ENCODE measurements at regions not wholly inside any gene's neighbourhood (a gene's known extent, or its start where the extent isn't known, plus 50 kb on each side); places are given as distances from the start of the nearest gene placed in this dataset.

DNA sequence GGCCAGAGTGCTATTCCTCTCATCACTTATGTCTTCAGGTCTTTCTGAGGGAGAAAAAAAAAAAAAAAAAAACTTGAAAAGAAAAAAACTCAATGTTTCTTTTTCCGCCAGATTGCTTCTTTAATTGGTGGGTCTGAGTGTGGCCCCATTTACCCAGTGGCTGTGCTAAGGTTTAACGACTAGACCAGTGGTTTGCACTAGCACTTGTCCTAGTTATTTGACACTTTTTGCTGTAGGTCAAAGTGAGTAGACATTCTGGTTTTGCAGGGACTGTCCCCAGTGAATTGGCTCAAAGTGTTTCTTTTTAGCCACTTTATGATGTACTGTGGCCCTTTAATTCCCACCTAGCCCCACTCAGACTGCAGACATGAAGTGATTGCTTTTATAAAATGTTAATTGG lies 273.3 kb downstream of the PTEN start:
- H3K27me3 Mint-ChIP-seq, result no peaks in the 10 kb centered on the region
- DNase-seq (ENCODE audit: extremely low spot score, unreplicated experiment), result no peak
- TF ChIP-seq, protein P1, sequence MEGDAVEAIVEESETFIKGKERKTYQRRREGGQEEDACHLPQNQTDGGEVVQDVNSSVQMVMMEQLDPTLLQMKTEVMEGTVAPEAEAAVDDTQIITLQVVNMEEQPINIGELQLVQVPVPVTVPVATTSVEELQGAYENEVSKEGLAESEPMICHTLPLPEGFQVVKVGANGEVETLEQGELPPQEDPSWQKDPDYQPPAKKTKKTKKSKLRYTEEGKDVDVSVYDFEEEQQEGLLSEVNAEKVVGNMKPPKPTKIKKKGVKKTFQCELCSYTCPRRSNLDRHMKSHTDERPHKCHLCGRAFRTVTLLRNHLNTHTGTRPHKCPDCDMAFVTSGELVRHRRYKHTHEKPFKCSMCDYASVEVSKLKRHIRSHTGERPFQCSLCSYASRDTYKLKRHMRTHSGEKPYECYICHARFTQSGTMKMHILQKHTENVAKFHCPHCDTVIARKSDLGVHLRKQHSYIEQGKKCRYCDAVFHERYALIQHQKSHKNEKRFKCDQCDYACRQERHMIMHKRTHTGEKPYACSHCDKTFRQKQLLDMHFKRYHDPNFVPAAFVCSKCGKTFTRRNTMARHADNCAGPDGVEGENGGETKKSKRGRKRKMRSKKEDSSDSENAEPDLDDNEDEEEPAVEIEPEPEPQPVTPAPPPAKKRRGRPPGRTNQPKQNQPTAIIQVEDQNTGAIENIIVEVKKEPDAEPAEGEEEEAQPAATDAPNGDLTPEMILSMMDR (conservative IDR thresholded peaks at IDR 0.05), result no peak
- H3K4me3 Mint-ChIP-seq, result no peak overlapping the region
- H3K4me1 Mint-ChIP-seq (ENCODE audit: unreplicated experiment), result peaks cover 10% of the 10 kb centered on the region
- H3K27ac Mint-ChIP-seq, result no peak overlapping the region
- H3K9me3 Mint-ChIP-seq, result peaks cover 9% of the 10 kb centered on the region
- H3K36me3 Mint-ChIP-seq, result no peaks in the 10 kb centered on the region

DNA sequence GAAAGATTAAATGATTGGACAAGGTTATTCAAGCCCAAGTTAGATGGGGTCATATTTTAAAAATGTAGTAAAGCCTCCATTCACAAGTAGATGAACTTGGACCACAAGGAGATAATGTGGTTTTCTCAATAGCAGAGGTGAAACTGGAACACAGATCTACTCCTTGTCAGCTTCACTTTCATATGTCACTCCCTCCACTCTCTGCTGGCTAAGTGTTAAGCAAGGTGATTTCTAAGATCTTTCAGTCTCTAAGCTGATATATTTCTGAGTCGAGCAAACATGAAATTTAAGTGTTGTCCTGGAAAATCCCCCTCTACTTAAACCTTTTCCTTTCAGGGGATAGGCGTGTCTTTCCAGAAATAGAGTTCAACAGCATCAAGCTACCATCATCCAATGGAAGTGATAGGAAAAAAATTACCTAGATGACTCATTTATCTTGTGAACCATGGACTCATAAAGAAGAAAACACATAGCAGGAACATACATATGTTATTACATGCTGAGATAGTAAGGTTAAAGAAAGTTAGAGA lies 275.0 kb downstream of the PTEN start:
- Mint-ChIP-seq H3K9me3 (peaks cover 12% of the 10 kb centered on the region), H3K36me3 (no peaks in the 10 kb centered on the region), H3K4me3 (no peak overlapping the region), H3K27me3 (no peaks in the 10 kb centered on the region), H3K4me1 (ENCODE audit: unreplicated experiment) (peaks cover 10% of the 10 kb centered on the region), H3K27ac (no peak overlapping the region)
- TF ChIP-seq, protein P1 (conservative IDR thresholded peaks at IDR 0.05), result no peak
- DNase-seq (ENCODE audit: extremely low spot score, unreplicated experiment), result no peak

DNA sequence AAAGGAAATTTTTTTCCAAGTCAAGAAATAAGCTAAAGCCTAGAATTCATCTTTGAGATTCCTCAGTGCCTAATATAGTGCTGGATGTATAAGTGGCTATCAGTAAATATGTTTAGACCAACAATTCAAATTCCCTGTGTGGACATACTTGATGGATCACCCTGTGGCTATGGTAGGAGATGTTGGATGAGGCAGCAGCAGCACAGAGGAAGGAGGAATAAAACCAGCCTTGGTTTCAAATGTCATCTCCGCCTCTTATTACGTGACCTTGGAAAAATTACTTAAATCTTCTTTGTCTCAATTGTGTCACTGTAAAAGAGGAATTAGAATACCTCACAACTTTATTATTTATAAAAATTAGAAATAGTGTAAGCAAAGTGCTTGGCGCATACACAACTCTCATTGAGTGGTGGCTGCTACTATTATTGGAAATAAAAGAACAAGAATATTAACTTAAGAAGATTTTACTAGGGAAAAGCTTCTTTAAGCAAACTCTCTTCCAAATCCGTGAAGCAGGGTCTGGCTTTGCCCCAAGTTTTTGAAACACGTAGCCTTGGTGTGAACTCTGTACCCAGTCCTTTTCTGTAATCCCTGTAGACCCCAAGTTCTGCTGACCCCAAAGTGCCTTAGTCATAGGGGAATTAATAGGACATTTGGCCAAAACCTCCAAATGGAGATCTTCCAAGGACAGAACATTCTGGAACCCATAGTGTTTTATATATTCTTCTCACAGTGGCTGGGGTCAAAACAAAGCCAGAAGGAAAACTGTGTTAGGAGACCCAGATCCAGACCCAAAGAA lies 283.8 kb downstream of the PTEN start:
- Mint-ChIP-seq H3K4me3 (no peak overlapping the region), H3K36me3 (no peaks in the 10 kb centered on the region), H3K27me3 (no peaks in the 10 kb centered on the region), H3K9me3 (no peaks in the 10 kb centered on the region), H3K4me1 (ENCODE audit: unreplicated experiment) (no peaks in the 10 kb centered on the region), H3K27ac (no peak overlapping the region)
- no peak for DNase-seq (ENCODE audit: extremely low spot score, unreplicated experiment)
- TF ChIP-seq, protein P1 (conservative IDR thresholded peaks at IDR 0.05), result no peak

DNA sequence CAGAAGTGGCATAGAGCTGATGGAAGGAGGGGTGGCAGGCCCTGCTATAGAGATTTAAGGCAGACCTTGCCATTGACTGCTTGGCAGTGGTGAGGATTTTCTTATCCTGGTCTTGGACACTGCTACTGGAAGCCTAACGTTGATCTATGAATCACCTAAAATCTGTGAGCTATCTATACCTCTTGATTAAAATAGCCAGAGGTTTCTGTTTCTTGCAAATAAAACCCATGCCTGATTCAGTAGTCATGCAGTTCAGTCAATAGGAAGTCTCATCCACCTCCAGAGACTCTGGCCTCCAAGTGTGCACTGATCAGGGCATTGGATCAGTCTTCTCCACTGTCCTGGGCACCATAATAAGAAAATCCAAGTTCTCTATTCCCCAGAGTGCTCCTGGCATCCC lies 286.5 kb downstream of the PTEN start:
- no peaks in the 10 kb centered on the region for H3K9me3 Mint-ChIP-seq
- DNase-seq (ENCODE audit: extremely low spot score, unreplicated experiment), result no peak
- H3K27ac Mint-ChIP-seq, result no peak overlapping the region
- TF ChIP-seq, protein P1 (conservative IDR thresholded peaks at IDR 0.05), result no peak
- H3K27me3 Mint-ChIP-seq, result no peaks in the 10 kb centered on the region
- H3K36me3 Mint-ChIP-seq, result no peaks in the 10 kb centered on the region
- no peak overlapping the region for H3K4me3 Mint-ChIP-seq
- no peaks in the 10 kb centered on the region for H3K4me1 Mint-ChIP-seq (ENCODE audit: unreplicated experiment)

DNA sequence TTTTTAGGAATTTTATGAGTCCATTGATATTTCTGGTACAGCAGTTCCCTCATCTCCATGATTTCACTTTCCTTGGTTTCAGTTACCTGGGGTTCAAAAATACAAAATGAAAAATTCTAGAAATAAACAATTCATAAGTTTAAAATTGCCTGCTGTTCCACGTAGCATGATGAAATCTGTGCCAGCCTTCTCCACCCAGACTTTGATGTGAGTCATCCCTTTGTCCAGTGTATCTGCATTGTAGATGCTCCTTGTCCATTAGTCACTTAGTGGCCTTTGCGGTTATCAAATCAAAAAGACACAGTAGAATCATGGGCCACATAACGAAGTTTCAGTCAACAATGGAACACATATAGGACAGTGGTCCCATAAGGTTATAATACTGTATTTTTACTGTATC lies 286.9 kb downstream of the PTEN start:
- DNase-seq (ENCODE audit: extremely low spot score, unreplicated experiment), result no peak
- TF ChIP-seq, protein P1 (conservative IDR thresholded peaks at IDR 0.05), result no peak
- Mint-ChIP-seq H3K4me3 (no peak overlapping the region), H3K4me1 (ENCODE audit: unreplicated experiment) (no peaks in the 10 kb centered on the region), H3K36me3 (no peaks in the 10 kb centered on the region), H3K27me3 (no peaks in the 10 kb centered on the region), H3K27ac (no peak overlapping the region), H3K9me3 (no peaks in the 10 kb centered on the region)

Data from type B pancreatic cell (in vitro differentiated cells).